HG03108 (cell line): ENCODE measurements at regions not wholly inside any gene's neighbourhood (a gene's known extent, or its start where the extent isn't known, plus 50 kb on each side); places are given as distances from the start of the nearest gene placed in this dataset.

Source experiments
- ATAC-seq: cut with Tn5 transposase; IDR thresholded peaks from one replicate; pipeline ENCODE4 v1.9.1; 2021; ENCODE audit warnings: moderate library complexity; ENCODE audit not compliant: unreplicated experiment

GRCh38 chr3:153311541-153311940, 149.5 kb downstream of the RAP2B start:
- no peak for ATAC-seq

DNA sequence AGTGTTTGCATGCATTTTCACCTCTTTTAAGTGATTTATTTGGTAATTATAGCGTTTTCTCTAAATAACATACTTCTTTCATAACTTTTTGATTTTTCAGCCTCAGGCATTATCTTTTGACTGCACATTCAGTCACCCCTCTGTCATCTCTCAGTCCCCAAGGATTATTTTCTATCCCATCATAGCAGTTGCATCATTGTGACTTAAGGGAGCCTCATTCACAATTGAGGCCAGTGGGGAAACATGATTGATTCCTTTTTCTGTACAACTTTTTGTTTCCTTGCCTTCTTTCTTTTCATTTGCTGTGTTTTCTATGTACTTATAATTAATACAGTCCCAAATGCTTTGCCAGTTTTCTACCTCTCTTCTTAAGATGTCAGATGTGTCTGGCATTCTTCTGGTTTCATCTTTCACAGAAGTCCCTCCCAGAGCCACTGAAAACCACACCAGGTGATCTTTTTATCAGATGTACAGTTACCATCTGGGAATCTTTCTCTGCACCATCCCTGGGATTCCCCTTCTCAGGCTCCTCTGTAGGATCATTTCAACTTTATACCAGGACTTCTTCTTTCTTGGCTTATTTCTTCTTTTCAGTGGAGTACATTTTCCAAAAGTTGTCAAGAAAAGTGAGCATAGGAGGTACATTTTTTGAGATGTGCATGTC, 151.4 kb downstream of the RAP2B start:
- ATAC-seq, result no peak

GRCh38 chr3:153314038-153314437, 152.0 kb downstream of the RAP2B start:
- no peak for ATAC-seq

DNA sequence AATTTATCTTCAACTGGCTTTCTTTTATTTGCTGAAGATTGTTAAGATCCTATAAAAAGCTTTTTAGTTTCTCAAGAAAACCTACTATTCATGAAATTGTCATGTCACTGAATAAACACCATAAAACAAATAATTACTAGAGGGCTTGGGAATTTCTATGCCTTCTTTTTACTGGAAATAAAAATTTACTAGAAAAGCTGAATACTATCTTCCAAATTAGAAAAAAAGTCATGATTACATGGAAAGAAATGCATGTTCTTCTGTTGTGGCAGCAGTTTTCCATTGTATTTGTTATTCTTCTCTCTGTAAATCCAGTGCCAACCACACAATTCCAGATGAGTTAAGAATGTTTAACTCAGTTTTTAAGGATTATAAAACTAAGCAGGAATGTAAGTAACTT, 153.8 kb downstream of the RAP2B start:
- no peak for ATAC-seq

- no peak for ATAC-seq
These were observed 157.9 kb downstream of the RAP2B start for GRCh38 chr3:153319705-153320554.

DNA sequence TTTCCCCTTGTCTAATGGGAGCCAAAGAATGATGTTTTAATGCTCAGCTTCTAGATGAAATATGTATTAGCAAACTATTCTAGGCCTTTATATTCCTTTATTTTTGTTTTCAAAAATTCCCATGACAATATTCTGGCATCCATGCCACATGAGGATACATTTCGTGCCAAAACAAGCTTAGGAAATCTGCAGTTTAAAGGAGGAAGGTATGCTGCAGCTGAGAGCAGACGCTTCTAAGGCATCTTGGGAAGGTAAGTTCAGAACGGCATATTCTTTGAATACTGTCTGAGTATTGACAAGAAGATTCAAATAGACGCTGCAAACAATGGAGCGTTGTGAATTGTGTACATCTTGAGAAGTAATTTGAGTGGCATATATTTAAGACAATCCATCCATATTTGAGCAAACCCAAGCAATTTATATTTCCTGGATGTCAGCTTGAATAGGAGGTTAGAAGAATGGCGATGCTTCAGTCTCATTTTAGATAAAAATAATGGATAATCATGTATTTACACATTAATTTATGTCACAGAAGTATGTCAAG, 158.6 kb downstream of the RAP2B start:
- ATAC-seq, result no peak

- no peak for ATAC-seq
These were observed 166.7 kb downstream of the RAP2B start for GRCh38 chr3:153328690-153329089.

GRCh38 chr3:153330901-153331300, 168.9 kb downstream of the RAP2B start:
- ATAC-seq, result no peak

- no peak for ATAC-seq
These were observed 169.7 kb downstream of the RAP2B start for GRCh38 chr3:153331676-153332075.

DNA sequence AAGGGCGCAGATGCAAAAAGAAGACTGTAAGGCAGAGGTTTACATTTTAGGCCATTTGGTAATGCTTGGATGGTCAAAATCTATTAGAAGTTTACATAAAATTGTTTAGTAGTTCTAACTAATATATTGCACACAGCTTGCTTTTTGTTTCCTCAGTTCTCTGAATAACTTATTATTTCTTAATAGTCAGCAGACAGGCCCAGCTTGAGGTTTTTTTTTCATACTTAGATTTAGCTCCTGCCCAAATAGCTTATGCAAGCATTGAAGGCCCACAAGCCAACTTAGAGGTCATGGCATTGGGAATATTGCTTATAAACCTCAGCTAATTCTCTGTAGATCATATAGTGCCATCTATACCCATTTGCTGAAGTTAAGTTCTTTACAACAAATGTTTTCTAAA, 172.5 kb downstream of the RAP2B start:
- no peak for ATAC-seq

GRCh38 chr3:153337369-153337768, 175.3 kb downstream of the RAP2B start:
- ATAC-seq, result no peak

DNA sequence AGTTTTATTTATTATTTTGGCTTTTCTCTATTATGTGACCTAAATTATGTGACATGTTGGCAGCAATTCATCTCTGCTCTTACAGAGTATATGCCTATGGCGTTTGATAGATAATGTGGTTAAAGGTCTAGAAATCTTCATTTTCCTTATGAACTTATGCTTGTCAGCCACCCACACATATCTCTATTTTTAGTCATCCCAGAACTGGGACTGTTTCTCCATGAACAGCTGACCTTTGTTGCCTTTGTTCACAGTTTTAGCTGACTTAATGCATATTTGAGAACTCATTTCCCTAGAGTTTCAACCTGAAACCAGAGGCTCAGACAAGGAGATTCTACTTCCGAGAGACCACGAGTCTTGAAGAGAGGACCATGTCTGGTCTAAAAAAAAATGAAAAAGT, 176.5 kb downstream of the RAP2B start:
- ATAC-seq, result no peak

- ATAC-seq, result no peak
These were observed 177.0 kb downstream of the RAP2B start for GRCh38 chr3:153339065-153339464.

DNA sequence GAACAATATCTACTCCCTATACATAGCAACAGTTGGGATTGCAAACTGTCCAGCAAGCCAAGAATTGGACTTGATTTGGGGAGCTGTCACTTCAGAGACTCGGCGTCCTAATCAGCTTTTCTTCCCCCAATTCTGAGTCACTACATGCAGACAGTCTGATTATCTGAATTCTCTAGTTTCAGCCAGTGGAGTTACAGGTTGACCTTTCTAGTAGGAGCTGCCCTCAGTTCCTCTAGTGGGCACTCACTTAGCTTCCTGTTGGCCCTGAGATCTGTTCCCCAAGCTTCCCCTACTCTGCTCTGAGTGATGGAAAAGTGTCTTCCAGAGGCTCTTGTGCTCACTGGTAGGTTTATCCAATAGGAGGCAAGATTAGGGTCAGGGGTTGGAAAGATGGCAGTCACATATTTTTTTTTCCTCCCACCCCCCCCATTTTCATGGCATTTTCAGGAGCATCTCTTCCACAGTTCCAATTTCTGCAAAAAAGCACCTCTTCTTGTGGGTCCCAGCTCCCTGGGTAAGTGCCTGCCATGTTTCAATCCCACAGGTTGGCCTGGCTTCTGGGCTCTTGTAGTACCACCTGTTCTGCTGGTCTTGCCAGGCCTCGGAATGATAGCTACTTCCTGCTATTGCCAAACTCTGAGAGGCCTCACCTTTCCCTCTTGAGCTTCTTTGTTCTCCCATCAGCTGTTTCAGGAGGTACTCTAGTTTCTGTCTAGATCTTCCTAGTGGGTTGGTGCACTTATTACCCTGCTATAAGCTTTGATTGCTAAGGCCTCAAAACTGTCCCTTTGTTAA, 182.2 kb downstream of the RAP2B start:
- ATAC-seq, result no peak

GRCh38 chr3:153348457-153349107, 186.6 kb downstream of the RAP2B start:
- ATAC-seq, result no peak

DNA sequence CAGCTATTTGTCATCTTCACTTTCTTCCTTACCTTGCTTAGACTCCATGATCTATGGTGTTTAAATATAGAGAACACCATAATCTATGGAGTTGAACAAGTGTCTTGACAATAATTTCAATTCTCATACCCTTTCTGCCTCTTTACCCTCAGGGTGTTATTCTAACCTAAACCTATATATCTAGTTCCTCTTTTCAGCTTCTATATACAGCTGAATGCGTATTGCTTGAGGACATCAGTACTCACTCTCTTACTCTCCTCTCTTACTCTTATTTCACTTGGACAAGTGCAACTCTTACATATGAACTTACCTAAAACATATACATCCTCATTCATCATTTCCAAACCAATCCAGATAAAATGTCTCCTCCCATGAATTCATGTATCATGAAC, 187.1 kb downstream of the RAP2B start:
- no peak for ATAC-seq

DNA sequence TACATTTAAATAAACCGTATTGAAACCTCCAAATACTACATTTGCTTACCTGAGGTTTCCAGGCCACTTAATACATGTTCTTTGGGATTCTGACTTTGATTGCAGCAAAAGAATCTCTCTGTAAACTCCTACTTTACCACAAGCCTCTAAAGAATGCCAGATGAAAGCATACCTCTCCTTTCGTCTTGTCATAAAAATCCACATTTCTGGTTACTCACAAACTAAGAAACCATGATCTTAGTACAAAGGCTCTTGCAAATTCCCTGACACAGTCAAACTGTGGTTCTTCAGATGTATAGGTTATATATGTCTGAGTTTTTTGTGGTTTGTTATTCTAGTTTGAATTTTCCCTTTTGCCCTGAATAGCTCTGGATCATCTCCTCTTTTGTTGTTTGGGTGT, 188.4 kb downstream of the RAP2B start:
- ATAC-seq, result no peak

DNA sequence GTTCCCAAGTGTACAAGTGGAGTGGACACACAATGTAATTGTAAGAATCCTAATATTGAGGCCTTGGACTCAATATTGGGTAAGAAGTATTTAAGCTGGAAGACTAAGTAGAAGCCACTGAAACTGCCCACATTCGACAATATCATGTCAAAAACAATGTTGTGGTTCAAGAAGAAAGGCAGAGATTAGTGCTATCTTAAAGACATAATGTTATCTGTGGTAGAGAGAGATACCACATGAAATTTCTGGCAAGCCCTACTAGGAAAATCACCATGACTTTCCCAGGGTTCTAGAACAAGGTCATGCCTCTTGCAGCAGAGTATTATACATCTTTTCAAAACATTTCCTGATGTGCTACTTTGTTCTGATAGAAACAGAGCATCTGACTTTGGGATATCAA, 192.6 kb downstream of the RAP2B start:
- ATAC-seq, result no peak

DNA sequence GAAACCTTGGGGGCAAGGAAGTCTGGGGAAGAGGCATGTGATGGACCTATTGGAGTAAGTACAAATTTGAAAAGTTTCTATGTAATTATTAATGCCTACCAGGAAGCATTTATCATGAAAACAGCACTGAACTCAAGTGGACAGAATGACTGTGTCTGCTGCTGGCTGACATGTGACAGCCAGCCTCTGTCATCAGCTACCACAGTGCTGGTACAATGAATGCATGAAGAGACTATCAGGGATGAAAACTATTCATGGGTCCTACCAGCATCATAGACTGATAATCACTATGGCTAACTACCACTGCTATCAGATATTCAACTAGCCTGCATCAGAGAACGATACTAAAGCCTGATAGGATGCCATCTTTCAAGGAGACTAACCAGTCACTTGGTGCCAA, 193.5 kb downstream of the RAP2B start:
- no peak for ATAC-seq

GRCh38 chr3:153356908-153357307, 194.9 kb downstream of the RAP2B start:
- ATAC-seq, result no peak

DNA sequence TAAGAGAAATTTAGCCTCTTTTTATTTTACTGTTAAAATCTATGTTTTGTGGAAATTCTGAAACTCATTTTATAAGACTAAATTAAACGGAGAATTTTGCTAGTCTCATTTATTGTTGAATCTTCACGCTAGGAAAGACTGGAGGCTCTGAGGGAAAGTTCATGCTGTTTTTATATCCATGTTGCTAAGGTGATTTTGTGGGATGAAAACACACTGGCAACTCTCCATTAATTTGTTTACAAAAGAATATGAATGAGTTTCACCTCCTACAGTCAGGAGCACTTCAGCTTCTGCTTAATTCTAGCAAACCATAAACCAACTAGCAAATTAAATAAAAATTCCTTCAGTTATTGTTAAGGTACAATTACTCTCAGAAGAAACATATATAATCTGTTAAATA, 195.4 kb downstream of the RAP2B start:
- no peak for ATAC-seq
